GM12873 (cell line): ENCODE measurements at regions not wholly inside any gene's neighbourhood (a gene's known extent, or its start where the extent isn't known, plus 50 kb on each side); places are given as distances from the start of the nearest gene placed in this dataset.

Experiments
- CTCF ChIP-seq: IDR thresholded peaks from 2 replicates; pipeline ENCODE4 v1.5.1; 2012; ENCODE audit warnings: low read depth, mild to moderate bottlenecking, moderate library complexity, low read length, control low read depth; ENCODE audit not compliant: insufficient read depth; ENCODE audit errors: missing control alignments

GRCh38 chr7:57384380-57384779, 65.6 kb upstream of the ZNF716 start:
- no peak for TF ChIP-seq CTCF

GRCh38 chr7:57385668-57386067, 64.3 kb upstream of the ZNF716 start:
- no peak for TF ChIP-seq CTCF

- TF ChIP-seq CTCF, result no peak
Measured at GRCh38 chr7:57388761-57389160, 61.2 kb upstream of the ZNF716 start.

- no peak for TF ChIP-seq CTCF
Measured at GRCh38 chr7:57398548-57398947, 51.4 kb upstream of the ZNF716 start.

GRCh38 chr7:57399251-57399940, 50.6 kb upstream of the ZNF716 start:
- TF ChIP-seq CTCF, result no peak

GRCh38 chr7:57399972-57400371, 50.0 kb upstream of the ZNF716 start:
- no peak for TF ChIP-seq CTCF
